HPDE6-E6E7 (cell line): ENCODE measurements at regions not wholly inside any gene's neighbourhood (a gene's known extent, or its start where the extent isn't known, plus 50 kb on each side); places are given as distances from the start of the nearest gene placed in this dataset.
A peak's percentile ranks its signal among the peaks of the same experiment; 100 is the strongest.

Experiments
- DNase-seq: peaks from one replicate; pipeline ENCODE4 v3.0.0; 2011; ENCODE audit warnings: missing footprints; ENCODE audit errors: extremely low spot score

- no peak for DNase-seq
Measured at GRCh38 chr2:181114021-181114420, 133.6 kb downstream of the UBE2E3 start.

GRCh38 chr2:181116261-181116660 lies 135.9 kb downstream of the UBE2E3 start:
- DNase-seq: no peak

- DNase-seq: no peak
Measured at GRCh38 chr2:181117206-181117925, 137.0 kb downstream of the UBE2E3 start.

GRCh38 chr2:181120625-181121024 lies 140.2 kb downstream of the UBE2E3 start:
- DNase-seq: no peak

GRCh38 chr2:181121996-181122395 lies 141.6 kb downstream of the UBE2E3 start:
- no peak for DNase-seq

- no peak for DNase-seq
Measured at GRCh38 chr2:181122601-181123000, 142.2 kb downstream of the UBE2E3 start.

- DNase-seq: no peak
Measured at GRCh38 chr2:181123798-181124231, 143.4 kb downstream of the UBE2E3 start.

- DNase-seq: no peak
Measured at GRCh38 chr2:181124497-181124896, 144.1 kb downstream of the UBE2E3 start.

GRCh38 chr2:181125359-181125758 lies 145.0 kb downstream of the UBE2E3 start:
- no peak for DNase-seq

GRCh38 chr2:181126311-181126868 lies 146.0 kb downstream of the UBE2E3 start:
- no peak for DNase-seq

- DNase-seq: no peak
Measured at GRCh38 chr2:181128199-181128598, 147.8 kb downstream of the UBE2E3 start.

- DNase-seq: no peak
Measured at GRCh38 chr2:181129364-181130056, 149.1 kb downstream of the UBE2E3 start.

- DNase-seq: no peak
Measured at GRCh38 chr2:181130686-181131085, 150.3 kb downstream of the UBE2E3 start.

GRCh38 chr2:181131584-181131983 lies 151.2 kb downstream of the UBE2E3 start:
- DNase-seq: no peak

- DNase-seq: peak; percentile 9
Measured at GRCh38 chr2:181138816-181139215, 158.4 kb downstream of the UBE2E3 start.

GRCh38 chr2:181139831-181140230 lies 159.4 kb downstream of the UBE2E3 start:
- no peak for DNase-seq

GRCh38 chr2:181140414-181140813 lies 160.0 kb downstream of the UBE2E3 start:
- no peak for DNase-seq

- no peak for DNase-seq
Measured at GRCh38 chr2:181140928-181141327, 160.5 kb downstream of the UBE2E3 start.

- no peak for DNase-seq
Measured at GRCh38 chr2:181141676-181142075, 161.3 kb downstream of the UBE2E3 start.

- DNase-seq: no peak
Measured at GRCh38 chr2:181142514-181142913, 162.1 kb downstream of the UBE2E3 start.

GRCh38 chr2:181143790-181144300 lies 163.4 kb downstream of the UBE2E3 start:
- no peak for DNase-seq

- DNase-seq: no peak
Measured at GRCh38 chr2:181145645-181146044, 165.2 kb downstream of the UBE2E3 start.

GRCh38 chr2:181146171-181146570 lies 165.8 kb downstream of the UBE2E3 start:
- no peak for DNase-seq
